GM23338 (cell line): ENCODE measurements at regions not wholly inside any gene's neighbourhood (a gene's known extent, or its start where the extent isn't known, plus 50 kb on each side); places are given as distances from the start of the nearest gene placed in this dataset.
"Not testable (repeated sequence)": the region's sequence is repeated elsewhere in the genome, so short reads cannot be mapped to it uniquely, and the experiment has no call there.

ENCODE experiments used
- CREB1 ChIP-seq: fragments of 250-450 bp; sonication (Bioruptor Pico); IDR thresholded peaks from 2 replicates; pipeline ENCODE4 v1.5.0; 2020; ENCODE audit warnings: low read depth, mild to moderate bottlenecking, moderate library complexity
- CTCF ChIP-seq, 2 experiments: fragments of 200-600 bp in 1 of 2; sonication (generic) in 1 of 2; conservative IDR thresholded peaks; 2 replicates each; pipeline versions ENCODE4 v1.5.1 to v1.6.1; 2016 to 2017; ENCODE audit warnings: antibody characterized with exemption in 2 of 2, low read depth in 2 of 2, mild to moderate bottlenecking in 2 of 2, moderate library complexity in 1 of 2
- POLR2AphosphoS5 ChIP-seq: IDR thresholded peaks from 2 replicates; pipeline ENCODE4 v1.6.1; 2016; ENCODE audit warnings: antibody characterized with exemption, low read depth

GRCh38 chr6:60763464-60764080, 1522.5 kb downstream of the KHDRBS2 start:
- TF ChIP-seq CREB1 (CRISPR knock-in tag); CTCF (conservative IDR thresholded peaks at IDR 0.05; ENCODE audit: low read depth in 2 of 2); POLR2AphosphoS5: not testable (repeated sequence)
